ENCODE measurements at regions not wholly inside any gene's neighbourhood (a gene's known extent, or its start where the extent isn't known, plus 50 kb on each side); places are given as distances from the start of the nearest gene placed in this dataset.

DNA sequence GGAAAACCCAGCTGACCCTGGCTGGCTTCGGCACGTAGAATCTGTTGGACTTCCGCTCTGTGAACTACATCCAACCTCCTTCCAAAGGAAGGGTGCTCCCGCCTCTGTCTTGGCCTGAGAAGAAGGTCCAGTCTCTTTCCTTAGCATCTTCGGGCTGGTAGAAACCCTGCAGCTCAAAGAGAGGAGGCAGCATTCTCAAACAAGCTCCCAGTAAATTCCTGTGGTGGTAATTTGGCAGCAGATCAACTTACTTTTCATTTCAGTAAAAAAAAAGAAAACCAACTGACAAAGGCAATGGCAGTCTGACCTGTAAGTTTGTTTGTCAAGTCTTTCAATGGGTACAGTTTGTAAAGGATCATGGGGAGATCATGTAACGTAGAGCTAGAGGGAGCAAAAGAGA lies 176.7 kb downstream of the MED10 start:
- TF ChIP-seq POLR2A (IDR thresholded peaks at IDR 0.05) (no peak), CTCF (IDR thresholded peaks at IDR 0.05) (no peak)
- no peak overlapping the region for H3K27ac ChIP-seq
- 83 to 86% methylated on average over 6 of the region's 6 CpGs for WGBS, 2 donors

DNA sequence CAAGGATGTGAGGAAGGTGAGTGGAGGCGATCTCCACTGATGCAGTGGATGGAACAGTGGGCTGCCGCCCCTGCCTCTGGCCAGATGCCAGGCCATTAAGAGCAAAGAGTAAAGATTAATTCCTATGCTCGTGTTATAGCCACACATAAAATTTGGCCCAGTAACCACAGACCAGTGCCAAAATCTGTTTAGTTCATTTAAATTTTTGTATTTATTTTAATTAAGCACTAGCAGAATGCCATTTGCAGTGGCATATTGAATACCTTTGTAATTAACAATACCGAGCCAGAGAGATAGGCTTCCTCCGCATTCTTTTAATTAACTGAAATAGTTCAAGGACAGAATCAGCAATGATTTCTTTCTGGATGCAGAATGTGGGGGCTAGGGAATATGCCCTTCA lies 179.8 kb downstream of the MED10 start:
- Histone ChIP-seq H3K27me3 (no peaks in the 10 kb centered on the region), H3K9me3 (no peaks in the 10 kb centered on the region), H3K36me3 (no peaks in the 10 kb centered on the region), H3K4me1 (no peaks in the 10 kb centered on the region), H3K27ac (no peak overlapping the region), H3K4me3 (replicated peaks in 1 of 3) (no peak overlapping the region)
- DNase-seq = no peak
- no peak for TF ChIP-seq CTCF (IDR thresholded peaks at IDR 0.05)
- TF ChIP-seq POLR2A (IDR thresholded peaks at IDR 0.05) = no peak
- intact Hi-C loops (cut with DNase I) = no loop called here
- WGBS, 2 donors = 63 to 71% methylated on average over 5 of the region's 5 CpGs

More for the DNA sequence above, 176.7 kb downstream of the MED10 start:
- DNase-seq = no peak
- Histone ChIP-seq H3K9me3 (no peaks in the 10 kb centered on the region), H3K27me3 (no peaks in the 10 kb centered on the region), H3K4me3 (replicated peaks in 1 of 3) (no peak overlapping the region), H3K4me1 (no peaks in the 10 kb centered on the region), H3K36me3 (no peaks in the 10 kb centered on the region)
- intact Hi-C loops (cut with DNase I) = no loop called here

- no peaks in the 10 kb centered on the region for H3K27me3 ChIP-seq
- no peak overlapping the region for H3K27ac ChIP-seq
- intact Hi-C loops (cut with DNase I) = no loop called here
- no peaks in the 10 kb centered on the region for H3K36me3 ChIP-seq
- no peak overlapping the region for H3K4me3 ChIP-seq (replicated peaks in 1 of 3)
- no peak for TF ChIP-seq CTCF (IDR thresholded peaks at IDR 0.05)
- no peak for TF ChIP-seq POLR2A (IDR thresholded peaks at IDR 0.05)
- WGBS, 2 donors = 72 to 77% methylated on average over 7 of the region's 7 CpGs
- no peak for DNase-seq
- H3K9me3 ChIP-seq = no peaks in the 10 kb centered on the region
- H3K4me1 ChIP-seq = no peaks in the 10 kb centered on the region
Measured at GRCh38 chr5:6197427-6197826, 180.9 kb downstream of the MED10 start.

DNA sequence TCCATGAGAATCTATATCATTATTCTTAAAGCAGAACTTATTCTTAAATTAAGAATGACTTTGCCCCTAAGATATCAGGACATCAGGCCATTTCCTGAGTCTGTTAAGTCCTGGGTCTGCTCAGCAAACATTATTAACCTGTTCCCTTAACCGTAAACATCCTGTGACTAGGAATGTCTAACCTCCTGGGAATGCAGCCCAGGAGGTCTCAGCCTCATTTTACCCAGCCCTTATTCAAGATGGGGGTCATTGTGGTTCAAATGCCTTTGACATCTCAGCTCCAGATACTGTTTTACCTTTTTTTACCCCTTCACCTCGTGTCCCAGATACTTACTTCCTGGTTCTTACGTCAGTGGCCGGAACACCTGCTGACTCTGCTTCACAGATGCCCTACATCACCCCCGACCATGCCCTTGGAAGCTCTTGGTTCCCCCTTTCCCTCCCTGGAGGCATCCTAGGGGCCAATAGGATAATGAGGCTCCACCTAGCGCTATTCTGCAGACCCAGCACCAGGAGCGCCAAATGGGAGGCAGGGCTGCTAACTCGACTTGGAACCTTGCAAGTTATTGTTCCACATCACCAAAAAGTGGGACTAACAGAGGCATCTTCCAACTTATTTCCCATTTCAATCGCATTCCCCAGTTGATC lies 182.5 kb downstream of the MED10 start:
- Histone ChIP-seq H3K4me1 (no peaks in the 10 kb centered on the region), H3K27ac (no peak overlapping the region), H3K4me3 (replicated peaks in 1 of 3) (no peak overlapping the region), H3K9me3 (no peaks in the 10 kb centered on the region), H3K36me3 (no peaks in the 10 kb centered on the region), H3K27me3 (no peaks in the 10 kb centered on the region)
- intact Hi-C loops (cut with DNase I) = no loop called here
- no peak for TF ChIP-seq CTCF (IDR thresholded peaks at IDR 0.05)
- TF ChIP-seq POLR2A (IDR thresholded peaks at IDR 0.05) = no peak
- WGBS, 2 donors = 76 to 77% methylated on average over 9 of the region's 9 CpGs
- DNase-seq = no peak

GRCh38 chr5:6194906-6195612 lies 183.3 kb downstream of the MED10 start:
- Histone ChIP-seq H3K27ac (no peak overlapping the region), H3K4me1 (no peaks in the 10 kb centered on the region), H3K27me3 (no peaks in the 10 kb centered on the region), H3K9me3 (no peaks in the 10 kb centered on the region), H3K36me3 (no peaks in the 10 kb centered on the region), H3K4me3 (replicated peaks in 1 of 3) (no peak overlapping the region)
- 68 to 74% methylated on average over 5 of the region's 5 CpGs for WGBS, 2 donors
- intact Hi-C loops (cut with DNase I) = no loop called here
- DNase-seq = no peak
- TF ChIP-seq CTCF (IDR thresholded peaks at IDR 0.05) = no peak
- no peak for TF ChIP-seq POLR2A (IDR thresholded peaks at IDR 0.05)

All from thyroid gland (tissue), 4 donors.